Stimulated activated CD4-positive, alpha-beta T cell treated with anti-CD3 and anti-CD28 coated beads, Interleukin-12 subunit alpha, Interleukin-12 subunit beta, amount 100 ng/mL, for 24 hours (primary cell): ENCODE measurements at regions not wholly inside any gene's neighbourhood (a gene's known extent, or its start where the extent isn't known, plus 50 kb on each side); places are given as distances from the start of the nearest gene placed in this dataset.

ENCODE experiments used
- DNase-seq, 2 experiments: peaks; one replicate each; pipeline ENCODE4 v3.0.0-alpha.2; 2020; ENCODE audit warnings: low read depth in 2 of 2

DNA sequence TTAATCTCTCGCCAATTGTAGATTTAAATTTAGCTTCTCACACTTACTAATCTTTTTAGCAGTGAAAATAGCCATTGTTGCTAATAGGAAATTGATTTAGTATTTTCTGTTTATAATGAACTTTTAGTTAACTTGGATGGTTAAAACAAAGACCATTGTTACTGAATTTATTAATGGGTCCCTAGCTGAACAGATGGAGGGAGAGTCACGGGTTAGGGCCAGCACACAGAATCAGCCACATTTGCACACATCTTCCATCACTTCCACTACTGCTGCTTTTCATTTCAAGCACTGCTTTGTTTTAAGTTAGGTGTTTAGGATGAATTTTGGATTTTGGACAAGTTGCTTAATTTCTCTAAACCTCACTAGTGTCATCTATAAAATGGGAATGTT, 125.9 kb upstream of the ADAMTSL1 start:
- DNase-seq, result no peak

- no peak for DNase-seq
Measured at GRCh38 chr9:18349530-18349929, 124.4 kb upstream of the ADAMTSL1 start.

- no peak for DNase-seq
Measured at GRCh38 chr9:18350036-18350435, 123.9 kb upstream of the ADAMTSL1 start.

GRCh38 chr9:18350995-18351595, 122.9 kb upstream of the ADAMTSL1 start:
- DNase-seq, result no peak

GRCh38 chr9:18352711-18353110, 121.2 kb upstream of the ADAMTSL1 start:
- DNase-seq, result no peak

DNA sequence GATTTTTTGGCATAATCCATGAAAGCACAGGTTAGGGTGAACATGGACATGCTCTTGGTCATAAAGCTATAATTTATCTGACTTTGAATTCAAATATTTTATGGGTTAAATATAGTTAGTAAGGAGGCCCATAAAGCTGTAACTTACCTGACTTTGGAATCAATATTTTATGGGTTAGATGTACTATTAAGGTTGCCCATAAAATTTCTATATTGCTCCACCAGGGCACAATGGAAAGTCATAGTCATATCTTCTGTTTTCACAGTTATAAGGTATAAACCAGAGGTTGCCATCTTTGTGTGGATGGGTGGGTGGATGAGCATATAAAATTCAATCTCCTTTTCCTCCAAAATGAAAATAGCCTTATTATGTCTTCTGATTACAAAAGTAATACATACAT, 120.5 kb upstream of the ADAMTSL1 start:
- no peak for DNase-seq

GRCh38 chr9:18357321-18357720, 116.6 kb upstream of the ADAMTSL1 start:
- DNase-seq, result no peak

DNA sequence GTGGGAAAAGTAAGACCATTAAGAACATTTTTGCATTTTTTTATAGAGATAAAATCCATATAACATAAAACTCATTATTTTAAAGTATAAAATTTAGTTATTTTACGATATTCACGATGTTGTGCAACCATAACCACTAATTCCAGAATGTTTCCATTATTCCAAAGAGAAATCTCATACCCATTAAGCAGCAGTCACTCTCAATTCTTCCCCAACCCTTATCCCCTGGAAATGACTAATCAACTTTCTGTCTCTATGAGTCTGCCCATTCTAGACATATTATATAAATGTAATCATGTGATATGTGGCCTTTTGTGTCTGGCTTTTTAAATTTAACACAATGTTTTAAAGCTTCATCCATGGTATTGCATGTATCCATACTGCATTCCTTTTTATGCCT, 115.6 kb upstream of the ADAMTSL1 start:
- no peak for DNase-seq

GRCh38 chr9:18359335-18359734, 114.6 kb upstream of the ADAMTSL1 start:
- no peak for DNase-seq

GRCh38 chr9:18360005-18360404, 113.9 kb upstream of the ADAMTSL1 start:
- no peak for DNase-seq

- DNase-seq, result no peak
Measured at GRCh38 chr9:18361646-18362045, 112.3 kb upstream of the ADAMTSL1 start.

GRCh38 chr9:18362166-18362565, 111.8 kb upstream of the ADAMTSL1 start:
- no peak for DNase-seq

DNA sequence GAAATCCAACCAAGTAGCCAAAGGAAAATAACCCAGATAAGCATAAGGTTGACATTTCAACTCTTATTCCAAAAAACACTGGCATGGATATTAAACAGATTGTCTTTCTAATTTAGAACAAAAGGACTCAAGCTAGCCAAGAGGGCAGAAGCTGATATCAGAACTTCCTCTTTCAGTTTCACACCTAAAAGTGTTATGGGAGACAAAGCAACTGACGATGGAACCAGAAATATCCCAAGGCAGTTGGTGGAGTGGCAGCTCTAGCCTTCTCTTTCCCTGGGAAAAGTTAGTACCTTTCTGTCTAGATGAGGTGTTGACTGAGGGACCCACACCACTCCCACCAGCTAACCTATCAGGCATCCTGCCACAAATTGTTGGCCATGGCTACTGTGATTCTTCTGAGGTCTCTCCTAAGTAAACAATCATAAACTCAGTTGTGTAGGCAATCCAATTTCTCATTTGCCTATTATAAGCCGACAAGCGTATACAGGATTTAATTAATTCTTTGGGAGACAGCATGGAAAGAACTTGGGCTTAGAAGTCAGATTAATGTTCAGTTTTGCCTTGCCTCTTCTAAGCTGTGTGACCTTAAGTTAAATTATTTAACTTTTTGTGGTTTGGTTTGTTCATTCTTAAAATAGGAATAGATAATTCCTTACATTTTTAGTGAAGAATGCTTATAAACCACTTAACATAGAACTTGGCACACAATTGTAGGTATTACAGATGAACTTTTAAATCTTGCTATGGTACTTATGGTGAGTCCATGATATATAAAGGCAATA, 110.9 kb upstream of the ADAMTSL1 start:
- DNase-seq, result no peak

GRCh38 chr9:18365651-18366050, 108.3 kb upstream of the ADAMTSL1 start:
- DNase-seq, result no peak

DNA sequence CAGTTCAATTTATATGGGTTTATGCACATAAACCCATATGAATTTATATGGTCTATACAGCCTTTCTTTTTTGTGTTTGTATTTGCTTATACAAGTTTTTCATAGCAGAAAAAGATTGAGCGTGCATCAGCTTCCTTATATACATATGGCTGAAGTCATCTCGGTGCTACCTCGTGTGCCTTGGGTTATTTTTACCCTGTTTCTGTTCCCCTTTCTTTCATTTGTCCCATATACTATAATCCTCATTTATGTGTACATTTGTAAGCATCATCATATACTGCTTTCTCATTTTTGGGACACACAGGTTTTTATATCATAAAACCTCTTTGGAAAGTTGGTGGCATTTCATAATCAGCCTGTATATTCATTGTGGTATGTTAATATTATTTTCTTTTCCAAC, 107.8 kb upstream of the ADAMTSL1 start:
- no peak for DNase-seq

- DNase-seq, result no peak
Measured at GRCh38 chr9:18368206-18368605, 105.7 kb upstream of the ADAMTSL1 start.

DNA sequence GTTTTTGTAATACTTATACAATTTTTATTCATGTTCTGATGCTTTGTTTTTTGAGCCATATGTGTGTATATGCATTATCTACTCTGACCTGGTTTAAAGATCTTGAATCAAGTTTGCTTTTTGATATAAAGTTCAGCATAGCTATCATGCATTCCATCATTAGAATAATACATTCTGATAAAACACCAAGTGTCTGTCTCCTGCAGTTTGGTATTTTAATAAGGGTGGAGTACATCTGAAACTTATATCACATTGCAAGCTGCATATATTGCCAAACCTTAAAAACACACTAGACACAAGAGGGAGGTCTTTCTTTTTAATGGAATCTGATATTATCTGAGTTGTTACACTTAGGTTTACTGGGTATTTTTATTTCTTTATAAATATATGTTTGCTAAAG, 102.8 kb upstream of the ADAMTSL1 start:
- no peak for DNase-seq

GRCh38 chr9:18371621-18372020, 102.3 kb upstream of the ADAMTSL1 start:
- DNase-seq, result no peak

DNA sequence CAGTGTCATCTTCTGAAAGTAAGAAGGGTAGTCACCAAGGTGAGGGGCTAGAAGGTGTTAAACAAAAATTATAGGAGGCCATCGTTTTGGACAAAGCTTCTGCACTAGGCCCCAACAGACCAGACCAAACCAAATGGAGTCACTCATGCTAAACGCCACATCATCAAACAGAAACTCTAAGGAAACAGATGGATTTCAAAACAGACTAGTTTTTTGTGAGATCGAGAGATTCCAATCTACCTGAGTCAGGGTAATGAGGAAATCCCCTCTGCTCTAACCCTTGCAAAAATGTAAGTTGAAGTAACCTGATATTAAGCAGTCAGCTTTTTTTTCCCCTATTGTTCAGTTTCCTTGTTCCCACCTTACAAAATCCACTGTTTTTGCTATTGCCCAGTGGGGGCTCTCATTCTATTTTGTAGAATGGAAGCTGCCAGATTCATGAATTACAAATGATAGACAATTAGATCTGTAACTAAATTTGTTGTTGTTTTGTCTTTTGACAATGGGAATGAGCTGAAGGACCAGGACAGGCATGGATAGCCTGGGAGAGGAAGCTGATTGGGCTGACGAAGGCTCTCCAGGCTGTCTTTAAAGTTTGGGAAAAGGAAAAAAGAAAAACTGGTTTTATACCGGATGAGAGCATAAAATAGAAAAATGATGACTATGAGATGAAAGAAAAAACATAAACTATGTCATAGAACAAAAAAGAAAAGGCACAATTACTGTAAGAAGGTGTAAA, 94.7 kb upstream of the ADAMTSL1 start:
- DNase-seq, result no peak

DNA sequence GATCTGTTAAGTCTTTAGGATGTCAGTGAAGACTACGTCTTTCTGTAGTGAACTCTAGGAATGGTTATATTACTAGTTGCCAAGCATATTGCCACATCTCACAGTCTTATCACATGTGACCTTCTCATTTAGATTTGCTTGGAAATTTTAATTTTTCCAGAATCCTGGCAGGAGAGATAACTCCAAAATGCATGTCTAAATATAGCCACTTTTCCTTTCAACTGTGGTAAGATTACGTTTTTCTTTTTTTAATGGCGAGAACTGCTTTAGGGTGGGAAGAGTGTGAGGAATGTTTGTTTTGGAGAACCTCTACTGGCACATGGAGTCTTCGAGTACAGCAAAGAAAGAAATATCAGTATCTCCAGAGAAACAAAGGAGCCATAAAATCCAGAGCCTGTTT, 91.7 kb upstream of the ADAMTSL1 start:
- DNase-seq, result no peak

GRCh38 chr9:18384066-18384465, 89.9 kb upstream of the ADAMTSL1 start:
- no peak for DNase-seq

DNA sequence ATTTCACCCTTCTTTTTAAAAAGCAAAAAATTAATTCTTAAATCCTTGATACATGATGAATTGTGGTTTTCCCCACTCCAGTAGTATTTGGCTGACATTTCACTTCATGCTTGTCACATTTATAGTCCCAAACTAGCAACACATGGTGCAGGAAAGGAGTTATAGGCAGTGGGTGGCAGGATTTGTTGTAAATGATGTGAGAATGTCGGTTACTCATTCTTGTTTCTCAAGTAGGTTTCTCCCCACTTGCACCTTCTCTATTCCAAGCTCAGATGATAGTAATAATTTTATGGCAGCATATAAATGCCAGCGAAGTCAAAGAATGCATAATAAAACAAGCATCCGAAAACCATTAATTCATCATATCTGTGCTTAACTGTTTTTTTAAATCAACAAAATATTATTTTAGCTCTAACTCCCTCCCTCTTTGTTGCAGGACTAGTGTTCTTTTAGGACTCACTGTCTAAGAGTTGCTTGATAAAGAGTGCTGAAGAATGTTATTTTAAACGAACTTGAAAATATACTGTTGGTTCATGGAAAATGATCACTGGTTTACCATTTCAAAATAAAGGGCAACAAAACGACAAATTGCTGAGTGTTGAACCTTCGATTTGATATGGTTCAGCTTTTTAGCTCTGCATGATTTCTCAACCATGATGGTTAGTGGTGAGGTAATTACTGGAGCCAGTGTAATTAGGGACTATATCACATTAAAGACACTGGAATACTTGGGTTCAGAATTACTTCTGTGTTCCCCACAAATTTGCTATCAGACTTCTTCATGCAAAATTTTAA, 88.1 kb upstream of the ADAMTSL1 start:
- no peak for DNase-seq
